ENCODE measurements at regions not wholly inside any gene's neighbourhood (a gene's known extent, or its start where the extent isn't known, plus 50 kb on each side); places are given as distances from the start of the nearest gene placed in this dataset.

DNA sequence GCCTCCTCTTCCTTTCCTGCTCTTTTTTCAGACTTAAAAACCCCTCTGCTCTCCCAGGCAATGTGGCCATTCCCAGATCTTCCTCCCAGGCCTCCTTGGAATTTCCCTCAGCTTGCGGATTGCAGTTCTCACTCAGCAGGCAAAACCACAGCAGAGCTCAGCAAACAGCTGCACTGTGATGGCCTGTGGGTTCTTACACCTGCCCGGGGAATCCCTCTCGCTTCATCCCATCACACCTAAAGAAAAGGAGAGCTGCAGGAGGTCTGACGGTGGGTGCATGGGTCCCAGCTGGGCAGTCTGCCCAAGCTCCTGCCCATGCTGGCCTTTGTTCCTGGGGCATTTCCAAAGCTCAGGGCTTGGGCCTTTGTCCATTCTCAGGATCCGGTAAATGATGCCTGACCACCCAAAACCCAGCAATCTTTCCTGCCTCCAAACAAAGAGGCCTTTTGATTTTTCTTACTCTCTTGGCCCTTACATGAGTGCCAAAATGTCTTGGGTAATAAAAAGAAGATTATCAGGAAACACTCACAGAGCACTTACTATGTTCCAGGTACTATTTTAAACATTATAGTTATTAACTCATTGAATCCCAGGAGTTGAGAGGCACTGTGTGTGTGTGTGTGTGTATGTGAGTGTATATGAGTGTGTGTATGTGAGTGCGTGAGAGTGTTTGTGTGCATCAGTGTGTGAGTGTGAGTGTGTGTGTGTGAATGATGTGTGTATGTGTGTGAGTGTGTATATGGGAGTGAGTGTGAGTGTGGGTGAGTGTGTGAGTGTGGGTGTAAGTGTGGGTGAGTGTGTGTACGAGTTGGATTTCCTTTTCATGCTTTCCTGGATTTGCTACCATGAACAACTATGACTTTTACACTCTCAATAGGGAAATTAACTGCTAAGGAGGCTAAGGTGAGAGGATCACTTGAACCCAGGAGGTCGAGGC lies 64.5 kb upstream of the PODXL start:
- H3K9me3 ChIP-seq (ENCODE audit: control insufficient read depth in 2 of 2, insufficient read depth in 1 of 2, low read depth in 1 of 2, low read length in 1 of 2) = no peaks in the 10 kb centered on the region
- DNase-seq (no peak), FAIRE-seq (no peak)
- H3K27me3 ChIP-seq (ENCODE audit: control insufficient read depth in 3 of 3, insufficient read depth in 3 of 3, low read length in 3 of 3) = peaks cover 0 to 6% (median 0%) of the 10 kb centered on the region in 3 donors
- no peak overlapping the region for H3K4me3 ChIP-seq (ENCODE audit: low read depth in 1 of 3, low read length in 3 of 3)
- H3K36me3 ChIP-seq (ENCODE audit: control insufficient read depth in 3 of 3, insufficient read depth in 2 of 3, low read depth in 1 of 3, low read length in 3 of 3) = no peaks in the 10 kb centered on the region
- H3K4me1 ChIP-seq (ENCODE audit: control insufficient read depth in 3 of 3, insufficient read depth in 2 of 3, low read depth in 1 of 3, low read length in 2 of 3) = peaks cover 0 to 8% (median 0%) of the 10 kb centered on the region in 3 donors
- no peak overlapping the region for H3K27ac ChIP-seq (ENCODE audit: low read depth in 1 of 3, low read length in 2 of 3)
- WGBS, 3 donors = 67 to 70% (median 69%) methylated on average over 8 of the region's 8 CpGs

DNA sequence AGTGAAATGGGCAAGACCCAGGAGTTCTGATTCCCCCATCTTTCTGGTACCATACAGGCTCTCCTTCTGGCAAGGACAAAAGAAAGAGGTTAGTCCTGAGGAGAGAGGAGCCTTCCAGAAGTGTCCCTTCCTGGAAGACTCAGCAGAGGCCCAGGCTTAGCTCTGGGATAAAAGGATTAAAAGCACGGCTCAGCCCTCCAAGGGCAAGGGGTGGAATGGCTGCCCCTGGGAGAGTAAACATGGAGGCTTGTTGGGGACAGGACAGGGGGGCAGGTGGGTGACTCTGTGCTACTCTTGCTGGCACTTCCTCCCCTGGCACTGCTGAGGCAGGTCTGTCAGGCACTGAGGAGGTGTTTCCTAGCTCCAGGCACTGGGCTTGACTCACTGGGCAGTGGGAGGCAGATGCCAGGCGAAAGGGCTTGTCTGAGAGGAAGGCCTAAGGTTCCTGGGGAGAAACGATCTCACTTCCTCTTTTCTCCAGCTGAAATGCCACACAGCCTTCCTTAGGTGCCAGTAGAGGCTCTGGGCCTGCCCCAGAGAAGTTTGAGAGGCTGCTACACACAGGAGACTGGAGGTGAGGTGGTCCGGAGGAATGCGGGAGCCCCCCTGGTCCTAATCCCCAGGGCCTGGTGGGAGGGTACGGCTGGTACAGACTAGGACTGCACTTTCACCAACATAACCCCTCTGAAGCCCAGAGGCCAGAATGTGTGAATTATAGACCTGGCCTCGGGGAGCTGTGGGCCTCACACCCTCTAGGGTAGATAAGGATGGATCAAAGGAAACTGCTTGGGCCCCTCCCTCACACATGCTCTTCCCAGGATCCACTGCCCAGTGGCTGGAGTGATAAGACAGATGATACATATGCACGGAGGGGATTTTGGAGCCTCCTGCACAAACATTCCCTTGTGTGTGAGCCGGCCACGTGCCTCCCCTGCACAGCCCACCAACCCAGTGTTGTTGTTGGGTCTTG lies 63.2 kb upstream of the PODXL start:
- peaks cover 0 to 6% (median 0%) of the 10 kb centered on the region in 3 donors for H3K27me3 ChIP-seq (ENCODE audit: control insufficient read depth in 3 of 3, insufficient read depth in 3 of 3, low read length in 3 of 3)
- no peak overlapping the region for H3K27ac ChIP-seq (ENCODE audit: low read depth in 1 of 3, low read length in 2 of 3)
- H3K4me3 ChIP-seq (ENCODE audit: low read depth in 1 of 3, low read length in 3 of 3) = no peak overlapping the region
- H3K36me3 ChIP-seq (ENCODE audit: control insufficient read depth in 3 of 3, insufficient read depth in 2 of 3, low read depth in 1 of 3, low read length in 3 of 3) = no peaks in the 10 kb centered on the region
- H3K4me1 ChIP-seq (ENCODE audit: control insufficient read depth in 3 of 3, insufficient read depth in 2 of 3, low read depth in 1 of 3, low read length in 2 of 3) = peaks cover 0 to 8% (median 0%) of the 10 kb centered on the region in 3 donors
- FAIRE-seq (no peak), DNase-seq (peak in 1 of 2 donors; percentile 24)
- H3K9me3 ChIP-seq (ENCODE audit: control insufficient read depth in 2 of 2, insufficient read depth in 1 of 2, low read depth in 1 of 2, low read length in 1 of 2) = no peaks in the 10 kb centered on the region
- 64 to 70% (median 66%) methylated on average over 10 of the region's 10 CpGs for WGBS, 3 donors

DNA sequence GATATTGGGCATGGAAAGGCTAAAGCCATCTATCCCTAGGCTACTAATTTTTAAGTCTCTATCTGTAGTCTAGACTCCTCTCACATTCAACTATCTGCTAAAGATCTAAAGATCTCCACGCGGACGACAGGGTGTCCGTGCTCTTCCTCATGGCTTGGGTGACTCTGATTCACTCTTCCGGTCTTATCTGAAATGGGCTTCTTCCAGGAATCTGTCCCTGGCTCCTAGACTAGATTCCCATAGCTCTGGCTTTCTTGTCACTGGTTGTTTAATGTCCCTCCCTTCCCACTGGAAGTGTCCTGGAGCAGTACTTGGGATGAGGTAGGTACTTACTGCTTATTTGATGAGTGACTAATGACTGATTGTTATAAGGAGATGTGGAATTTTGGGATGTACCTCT lies 62.0 kb upstream of the PODXL start:
- no peak overlapping the region for H3K4me3 ChIP-seq (ENCODE audit: low read depth in 1 of 3, low read length in 3 of 3)
- H3K27me3 ChIP-seq (ENCODE audit: control insufficient read depth in 3 of 3, insufficient read depth in 3 of 3, low read length in 3 of 3) = peaks cover 0 to 4% (median 0%) of the 10 kb centered on the region in 3 donors
- H3K9me3 ChIP-seq (ENCODE audit: control insufficient read depth in 2 of 2, insufficient read depth in 1 of 2, low read depth in 1 of 2, low read length in 1 of 2) = no peaks in the 10 kb centered on the region
- H3K4me1 ChIP-seq (ENCODE audit: control insufficient read depth in 3 of 3, insufficient read depth in 2 of 3, low read depth in 1 of 3, low read length in 2 of 3) = peaks cover 0 to 8% (median 0%) of the 10 kb centered on the region in 3 donors
- H3K36me3 ChIP-seq (ENCODE audit: control insufficient read depth in 3 of 3, insufficient read depth in 2 of 3, low read depth in 1 of 3, low read length in 3 of 3) = no peaks in the 10 kb centered on the region
- no peak for FAIRE-seq
- H3K27ac ChIP-seq (ENCODE audit: low read depth in 1 of 3, low read length in 2 of 3) = no peak overlapping the region
- DNase-seq = no peak
- 62 to 84% (median 74%) methylated on average over 5 of the region's 5 CpGs for WGBS, 3 donors

DNA sequence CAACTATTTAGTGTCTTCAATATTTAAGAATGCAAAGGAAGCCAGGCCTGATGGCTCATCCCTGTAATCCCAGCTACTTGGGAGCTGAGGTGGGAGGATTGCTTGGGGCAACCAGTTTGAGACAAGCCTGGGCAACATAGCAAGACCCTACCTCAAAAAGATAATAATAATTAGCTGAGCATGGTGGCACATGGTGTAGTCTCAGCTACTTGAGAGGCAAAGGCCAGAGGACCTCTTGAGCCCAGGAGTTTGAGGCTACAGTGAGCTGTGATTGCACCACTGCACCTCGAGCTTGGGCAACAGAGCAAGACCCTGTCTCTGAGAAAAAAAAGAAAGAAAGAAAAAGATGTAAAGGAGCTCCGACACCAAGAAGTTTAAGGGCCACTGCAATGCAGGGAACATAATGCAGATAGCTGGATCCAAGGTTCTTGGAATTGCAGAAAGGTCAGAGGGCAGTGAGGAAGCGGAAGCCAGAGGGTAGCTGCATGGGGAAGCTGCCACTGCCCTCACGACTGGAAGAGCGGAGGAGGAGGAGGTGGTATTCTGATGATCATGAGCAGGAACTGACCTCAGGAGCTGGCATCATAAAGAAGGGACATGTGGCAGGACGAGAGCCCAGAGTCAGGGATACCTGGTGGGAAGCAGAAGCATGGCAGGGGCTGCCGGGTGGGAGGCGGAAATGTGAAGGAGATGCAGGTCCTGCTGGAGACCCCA lies 60.2 kb upstream of the PODXL start:
- Histone ChIP-seq H3K36me3 (ENCODE audit: control insufficient read depth in 3 of 3, insufficient read depth in 2 of 3, low read depth in 1 of 3, low read length in 3 of 3) (no peaks in the 10 kb centered on the region), H3K9me3 (ENCODE audit: control insufficient read depth in 2 of 2, insufficient read depth in 1 of 2, low read depth in 1 of 2, low read length in 1 of 2) (no peaks in the 10 kb centered on the region), H3K4me3 (ENCODE audit: low read depth in 1 of 3, low read length in 3 of 3) (no peak overlapping the region), H3K4me1 (ENCODE audit: control insufficient read depth in 3 of 3, insufficient read depth in 2 of 3, low read depth in 1 of 3, low read length in 2 of 3) (peaks cover 0 to 8% (median 0%) of the 10 kb centered on the region in 3 donors), H3K27me3 (ENCODE audit: control insufficient read depth in 3 of 3, insufficient read depth in 3 of 3, low read length in 3 of 3) (no peaks in the 10 kb centered on the region), H3K27ac (ENCODE audit: low read depth in 1 of 3, low read length in 2 of 3) (no peak overlapping the region)
- DNase-seq (no peak), FAIRE-seq (no peak)
- 83 to 85% (median 84%) methylated on average over 8 of the region's 8 CpGs for WGBS, 3 donors

DNA sequence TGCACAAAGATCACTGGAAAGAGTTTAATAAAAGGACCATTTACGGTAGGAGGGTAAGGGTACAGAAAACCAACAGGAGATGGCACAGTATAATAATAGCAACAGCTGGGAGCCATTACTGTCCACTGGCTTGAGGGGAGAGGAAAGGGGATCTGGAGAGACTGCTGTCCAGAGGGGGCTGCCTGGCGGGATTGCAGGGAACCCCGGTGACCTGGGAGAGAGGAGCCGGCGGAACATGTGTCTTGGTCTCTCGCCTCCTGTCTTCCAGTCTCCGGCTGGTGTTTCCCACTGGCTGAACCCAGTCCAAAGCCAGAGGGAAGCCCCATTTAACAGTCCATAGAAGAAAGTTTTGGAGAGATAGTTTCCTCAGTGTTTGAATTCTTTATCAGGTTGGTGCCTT lies 57.5 kb upstream of the PODXL start:
- Histone ChIP-seq H3K4me1 (ENCODE audit: control insufficient read depth in 3 of 3, insufficient read depth in 2 of 3, low read depth in 1 of 3, low read length in 2 of 3) (no peaks in the 10 kb centered on the region), H3K9me3 (ENCODE audit: control insufficient read depth in 2 of 2, insufficient read depth in 1 of 2, low read depth in 1 of 2, low read length in 1 of 2) (no peaks in the 10 kb centered on the region), H3K27ac (ENCODE audit: low read depth in 1 of 3, low read length in 2 of 3) (no peak overlapping the region), H3K36me3 (ENCODE audit: control insufficient read depth in 3 of 3, insufficient read depth in 2 of 3, low read depth in 1 of 3, low read length in 3 of 3) (no peaks in the 10 kb centered on the region), H3K27me3 (ENCODE audit: control insufficient read depth in 3 of 3, insufficient read depth in 3 of 3, low read length in 3 of 3) (no peaks in the 10 kb centered on the region), H3K4me3 (ENCODE audit: low read depth in 1 of 3, low read length in 3 of 3) (no peak overlapping the region)
- FAIRE-seq (no peak), DNase-seq (no peak)
- 78 to 82% (median 81%) methylated on average over 7 of the region's 7 CpGs for WGBS, 3 donors

DNA sequence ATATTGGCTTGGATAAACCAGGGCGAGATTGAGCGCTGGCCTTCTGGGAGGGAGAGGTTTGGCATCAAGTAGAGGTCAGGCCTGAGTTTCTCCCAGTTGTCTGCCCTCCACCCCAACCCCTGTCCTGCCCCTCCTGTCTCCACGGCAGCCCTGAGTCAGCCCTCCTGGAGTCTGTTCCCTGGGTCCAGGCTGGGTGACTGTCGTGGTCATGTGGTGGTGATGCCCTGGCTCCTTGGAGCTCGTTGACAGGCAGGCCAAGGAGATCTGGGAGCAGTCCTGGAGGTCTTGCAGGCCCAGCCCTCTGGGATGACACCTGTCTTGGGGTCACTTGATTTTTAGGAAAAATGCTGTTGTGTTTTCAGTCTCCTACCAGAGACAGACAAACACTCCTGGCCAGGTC lies 53.6 kb upstream of the PODXL start:
- no peak overlapping the region for H3K4me3 ChIP-seq (ENCODE audit: low read depth in 1 of 3, low read length in 3 of 3)
- no peaks in the 10 kb centered on the region for H3K4me1 ChIP-seq (ENCODE audit: control insufficient read depth in 3 of 3, insufficient read depth in 2 of 3, low read depth in 1 of 3, low read length in 2 of 3)
- DNase-seq (no peak), FAIRE-seq (no peak)
- peaks cover 0 to 15% (median 3%) of the 10 kb centered on the region in 3 donors for H3K27me3 ChIP-seq (ENCODE audit: control insufficient read depth in 3 of 3, insufficient read depth in 3 of 3, low read length in 3 of 3)
- no peak overlapping the region for H3K27ac ChIP-seq (ENCODE audit: low read depth in 1 of 3, low read length in 2 of 3)
- WGBS, 3 donors = 60 to 79% (median 68%) methylated on average over 5 of the region's 5 CpGs
- H3K36me3 ChIP-seq (ENCODE audit: control insufficient read depth in 3 of 3, insufficient read depth in 2 of 3, low read depth in 1 of 3, low read length in 3 of 3) = no peaks in the 10 kb centered on the region
- no peaks in the 10 kb centered on the region for H3K9me3 ChIP-seq (ENCODE audit: control insufficient read depth in 2 of 2, insufficient read depth in 1 of 2, low read depth in 1 of 2, low read length in 1 of 2)

DNA sequence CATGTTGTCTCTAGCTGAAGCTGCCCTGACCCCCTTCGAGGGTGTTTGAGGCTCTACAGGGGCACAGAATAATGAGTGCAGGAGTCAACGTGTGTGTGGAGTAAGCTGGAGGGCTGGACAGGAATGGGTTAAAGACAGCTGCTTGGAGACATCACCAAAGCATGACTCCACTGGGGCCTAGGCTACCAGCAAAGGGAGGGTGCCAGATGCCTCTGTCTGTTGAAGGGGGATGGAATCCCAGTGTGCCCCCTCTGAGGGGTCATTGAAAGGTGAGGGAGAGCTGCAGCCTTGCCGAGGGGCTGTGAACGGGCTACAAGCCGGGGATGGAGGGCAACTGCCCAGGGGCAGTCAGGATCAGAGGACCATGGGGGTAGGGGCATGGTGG lies 51.7 kb upstream of the PODXL start:
- Histone ChIP-seq H3K4me3 (ENCODE audit: low read depth in 1 of 3, low read length in 3 of 3) (no peak overlapping the region), H3K4me1 (ENCODE audit: control insufficient read depth in 3 of 3, insufficient read depth in 2 of 3, low read depth in 1 of 3, low read length in 2 of 3) (no peaks in the 10 kb centered on the region), H3K9me3 (ENCODE audit: control insufficient read depth in 2 of 2, insufficient read depth in 1 of 2, low read depth in 1 of 2, low read length in 1 of 2) (no peaks in the 10 kb centered on the region), H3K27ac (ENCODE audit: low read depth in 1 of 3, low read length in 2 of 3) (no peak overlapping the region), H3K27me3 (ENCODE audit: control insufficient read depth in 3 of 3, insufficient read depth in 3 of 3, low read length in 3 of 3) (peaks cover 0 to 20% (median 3%) of the 10 kb centered on the region in 3 donors), H3K36me3 (ENCODE audit: control insufficient read depth in 3 of 3, insufficient read depth in 2 of 3, low read depth in 1 of 3, low read length in 3 of 3) (no peaks in the 10 kb centered on the region)
- no peak for DNase-seq
- 47 to 58% (median 55%) methylated on average over 5 of the region's 5 CpGs for WGBS, 3 donors
- FAIRE-seq = no peak

Data from small intestine (tissue), 7 donors.